ENCODE measurements at regions not wholly inside any gene's neighbourhood (a gene's known extent, or its start where the extent isn't known, plus 50 kb on each side); places are given as distances from the start of the nearest gene placed in this dataset.

DNA sequence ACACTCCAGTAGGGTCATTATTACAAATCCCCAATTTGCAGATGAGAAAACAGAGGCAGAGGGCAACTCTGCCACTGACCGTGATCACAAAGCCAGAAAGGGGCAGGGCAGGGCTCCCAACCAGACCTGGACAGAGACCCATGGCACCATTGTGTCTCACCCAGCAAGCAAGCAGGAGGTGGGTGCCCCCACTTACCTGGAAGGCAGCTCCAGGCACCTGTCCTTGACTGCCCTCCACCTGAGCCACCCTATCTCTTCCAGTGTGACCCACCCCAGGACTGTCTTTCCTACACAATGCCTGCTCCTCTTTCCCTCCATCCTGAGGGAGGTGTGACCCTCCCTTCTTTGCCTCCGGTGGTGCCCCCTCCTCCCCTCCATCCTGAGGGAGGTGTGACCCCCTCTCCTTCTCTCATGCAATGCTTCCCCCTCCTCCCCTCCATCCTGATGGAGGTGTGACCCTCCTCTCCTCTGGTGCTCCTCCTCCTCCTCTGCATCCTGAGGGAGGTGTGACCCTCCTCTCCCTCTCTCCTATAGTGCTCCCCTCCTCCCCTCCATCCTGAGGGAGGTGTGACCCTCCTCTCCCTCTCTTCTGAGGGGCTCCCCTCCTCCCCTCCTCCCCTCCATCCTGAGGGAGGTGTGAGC, 198.0 kb downstream of the MED10 start:
- TF ChIP-seq POLR2A (IDR thresholded peaks at IDR 0.05; ENCODE audit: low read length): no peak
- no peak for TF ChIP-seq GATA1 (IDR thresholded peaks at IDR 0.05; ENCODE audit: low read depth, low read length)

All from erythroblast (primary cell).